ENCODE measurements at regions not wholly inside any gene's neighbourhood (a gene's known extent, or its start where the extent isn't known, plus 50 kb on each side); places are given as distances from the start of the nearest gene placed in this dataset.

DNA sequence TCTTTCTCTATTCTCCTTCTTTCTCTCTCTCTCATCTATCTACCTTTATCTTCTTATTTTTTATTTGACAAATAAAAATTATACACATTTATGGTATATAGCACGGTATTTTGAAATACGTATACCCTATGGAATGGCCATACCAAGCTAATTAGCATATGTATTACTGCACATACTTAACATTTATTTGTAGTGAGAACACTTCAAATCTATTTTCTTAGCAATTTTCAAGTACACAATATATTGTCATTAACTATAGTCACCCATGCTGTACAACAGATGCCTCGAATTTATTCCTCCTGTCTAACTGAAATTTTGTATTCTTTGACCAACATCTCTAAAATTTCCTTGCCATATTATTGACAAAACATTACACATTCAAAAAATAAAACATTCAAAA is 447.1 kb downstream of the MIAT start:
- TF ChIP-seq, protein P1, sequence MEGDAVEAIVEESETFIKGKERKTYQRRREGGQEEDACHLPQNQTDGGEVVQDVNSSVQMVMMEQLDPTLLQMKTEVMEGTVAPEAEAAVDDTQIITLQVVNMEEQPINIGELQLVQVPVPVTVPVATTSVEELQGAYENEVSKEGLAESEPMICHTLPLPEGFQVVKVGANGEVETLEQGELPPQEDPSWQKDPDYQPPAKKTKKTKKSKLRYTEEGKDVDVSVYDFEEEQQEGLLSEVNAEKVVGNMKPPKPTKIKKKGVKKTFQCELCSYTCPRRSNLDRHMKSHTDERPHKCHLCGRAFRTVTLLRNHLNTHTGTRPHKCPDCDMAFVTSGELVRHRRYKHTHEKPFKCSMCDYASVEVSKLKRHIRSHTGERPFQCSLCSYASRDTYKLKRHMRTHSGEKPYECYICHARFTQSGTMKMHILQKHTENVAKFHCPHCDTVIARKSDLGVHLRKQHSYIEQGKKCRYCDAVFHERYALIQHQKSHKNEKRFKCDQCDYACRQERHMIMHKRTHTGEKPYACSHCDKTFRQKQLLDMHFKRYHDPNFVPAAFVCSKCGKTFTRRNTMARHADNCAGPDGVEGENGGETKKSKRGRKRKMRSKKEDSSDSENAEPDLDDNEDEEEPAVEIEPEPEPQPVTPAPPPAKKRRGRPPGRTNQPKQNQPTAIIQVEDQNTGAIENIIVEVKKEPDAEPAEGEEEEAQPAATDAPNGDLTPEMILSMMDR (IDR thresholded peaks at IDR 0.05): no peak
- TF ChIP-seq EZH2 (IDR thresholded peaks at IDR 0.05; ENCODE audit: borderline replicate concordance, insufficient read depth, low read depth, low read length, poor library complexity, severe bottlenecking): no peak
